GM18867 (cell line): ENCODE measurements at regions not wholly inside any gene's neighbourhood (a gene's known extent, or its start where the extent isn't known, plus 50 kb on each side); places are given as distances from the start of the nearest gene placed in this dataset.
A peak's percentile ranks its signal among the peaks of the same experiment; 100 is the strongest.
"Not testable (repeated sequence)": the region's sequence is repeated elsewhere in the genome, so short reads cannot be mapped to it uniquely, and the experiment has no call there.

ENCODE experiments used
- ATAC-seq: cut with Tn5 transposase; IDR thresholded peaks from one replicate; pipeline ENCODE4 v1.9.1; 2021; ENCODE audit warnings: mild to moderate bottlenecking, moderate library complexity; ENCODE audit not compliant: unreplicated experiment

GRCh38 chr2:89855752-89856151, 1164.3 kb downstream of the RPIA start:
- ATAC-seq = not testable (repeated sequence)

GRCh38 chr2:89856305-89856704, 1164.8 kb downstream of the RPIA start:
- not testable (repeated sequence) for ATAC-seq

- not testable (repeated sequence) for ATAC-seq
Measured at GRCh38 chr2:89862164-89862563, 1170.7 kb downstream of the RPIA start.

- ATAC-seq = peak; percentile 76
Measured at GRCh38 chr2:89863209-89863608, 1171.7 kb downstream of the RPIA start.

GRCh38 chr2:89874810-89875595, 1183.5 kb downstream of the RPIA start:
- ATAC-seq = not testable (repeated sequence)

GRCh38 chr2:89876445-89876844, 1185.0 kb downstream of the RPIA start:
- not testable (repeated sequence) for ATAC-seq

GRCh38 chr2:89876878-89877277, 1185.4 kb downstream of the RPIA start:
- not testable (repeated sequence) for ATAC-seq

- ATAC-seq = peak; percentile 85
Measured at GRCh38 chr2:89882880-89883279, 1191.4 kb downstream of the RPIA start.

- ATAC-seq = peak; percentile 52
Measured at GRCh38 chr2:89883624-89884023, 1192.2 kb downstream of the RPIA start.

- ATAC-seq = peak; percentile 36
Measured at GRCh38 chr2:89885071-89885470, 1193.6 kb downstream of the RPIA start.

- not testable (repeated sequence) for ATAC-seq
Measured at GRCh38 chr2:89888693-89889092, 1197.2 kb downstream of the RPIA start.

- not testable (repeated sequence) for ATAC-seq
Measured at GRCh38 chr2:89890185-89890773, 1198.8 kb downstream of the RPIA start.

- ATAC-seq = not testable (repeated sequence)
Measured at GRCh38 chr2:89894988-89895387, 1203.5 kb downstream of the RPIA start.

- not testable (repeated sequence) for ATAC-seq
Measured at GRCh38 chr2:89895629-89896028, 1204.2 kb downstream of the RPIA start.

- not testable (repeated sequence) for ATAC-seq
Measured at GRCh38 chr2:89927018-89927417, 1235.5 kb downstream of the RPIA start.

- not testable (repeated sequence) for ATAC-seq
Measured at GRCh38 chr2:89935436-89935835, 1244.0 kb downstream of the RPIA start.

- ATAC-seq = not testable (repeated sequence)
Measured at GRCh38 chr2:89936011-89936410, 1244.5 kb downstream of the RPIA start.

- ATAC-seq = peak; percentile 44
Measured at GRCh38 chr2:89936559-89936958, 1245.1 kb downstream of the RPIA start.

- peak; percentile 96 for ATAC-seq
Measured at GRCh38 chr2:89938756-89939155, 1247.3 kb downstream of the RPIA start.

- ATAC-seq = not testable (repeated sequence)
Measured at GRCh38 chr2:89944267-89944666, 1252.8 kb downstream of the RPIA start.

GRCh38 chr2:89945004-89945616, 1253.6 kb downstream of the RPIA start:
- ATAC-seq = not testable (repeated sequence)
